Osteocyte (in vitro differentiated cells): ENCODE measurements at regions not wholly inside any gene's neighbourhood (a gene's known extent, or its start where the extent isn't known, plus 50 kb on each side); places are given as distances from the start of the nearest gene placed in this dataset.
"Not testable (repeated sequence)": the region's sequence is repeated elsewhere in the genome, so short reads cannot be mapped to it uniquely, and the experiment has no call there.

Source experiments
- DNase-seq: peaks from one replicate; pipeline ENCODE4 v3.0.0; 2021; ENCODE audit warnings: mixed read lengths; ENCODE audit not compliant: unreplicated experiment; ENCODE audit errors: extremely low spot score
- H3K27ac Mint-ChIP-seq: one replicate; pipeline ENCODE4 v1.8.0; 2021; ENCODE audit warnings: mild to moderate bottlenecking, mixed read lengths; ENCODE audit not compliant: unreplicated experiment
- H3K27me3 Mint-ChIP-seq: one replicate; pipeline ENCODE4 v1.8.0; 2021; ENCODE audit warnings: mixed read lengths; ENCODE audit not compliant: unreplicated experiment
- H3K36me3 Mint-ChIP-seq: one replicate; pipeline ENCODE4 v1.8.0; 2021; ENCODE audit warnings: mixed read lengths; ENCODE audit not compliant: unreplicated experiment
- H3K4me1 Mint-ChIP-seq: one replicate; pipeline ENCODE4 v1.8.0; 2021; ENCODE audit warnings: mixed read lengths; ENCODE audit not compliant: unreplicated experiment
- H3K4me3 Mint-ChIP-seq: one replicate; pipeline ENCODE4 v1.8.0; 2021; ENCODE audit warnings: mild to moderate bottlenecking, moderate library complexity, mixed read lengths; ENCODE audit not compliant: unreplicated experiment
- H3K9me3 Mint-ChIP-seq: one replicate; pipeline ENCODE4 v1.8.0; 2021; ENCODE audit warnings: mixed read lengths; ENCODE audit not compliant: unreplicated experiment
- CTCF ChIP-seq: fragments of 200-600 bp; sonication (generic); IDR thresholded peaks from 2 replicates; pipeline ENCODE4 v1.5.0; 2021; ENCODE audit warnings: antibody characterized with exemption, mild to moderate bottlenecking, moderate library complexity

- no peaks in the 10 kb centered on the region for H3K36me3 Mint-ChIP-seq
- H3K4me3 Mint-ChIP-seq: no peak overlapping the region
- no peak for DNase-seq
- peaks cover 1% of the 10 kb centered on the region for H3K27me3 Mint-ChIP-seq
- peaks cover 11% of the 10 kb centered on the region for H3K4me1 Mint-ChIP-seq
- H3K9me3 Mint-ChIP-seq: no peaks in the 10 kb centered on the region
- no peak for TF ChIP-seq CTCF
- no peak overlapping the region for H3K27ac Mint-ChIP-seq
Measured at GRCh38 chr1:197985351-197985750, 68.2 kb downstream of the LHX9 start.

- Mint-ChIP-seq H3K9me3 (no peaks in the 10 kb centered on the region), H3K36me3 (no peaks in the 10 kb centered on the region), H3K27me3 (no peaks in the 10 kb centered on the region), H3K27ac (no peak overlapping the region), H3K4me3 (no peak overlapping the region), H3K4me1 (peaks cover 11% of the 10 kb centered on the region)
- DNase-seq: no peak
- TF ChIP-seq CTCF: no peak
Measured at GRCh38 chr1:197986817-197987216, 69.6 kb downstream of the LHX9 start.

GRCh38 chr1:197987294-197987693 is 70.1 kb downstream of the LHX9 start:
- Mint-ChIP-seq H3K27me3 (no peaks in the 10 kb centered on the region), H3K4me3 (no peak overlapping the region), H3K4me1 (peaks cover 11% of the 10 kb centered on the region), H3K27ac (no peak overlapping the region), H3K9me3 (no peaks in the 10 kb centered on the region), H3K36me3 (no peaks in the 10 kb centered on the region)
- TF ChIP-seq CTCF: no peak
- DNase-seq: no peak

- not testable (repeated sequence) for DNase-seq, H3K27ac Mint-ChIP-seq, H3K9me3 Mint-ChIP-seq, H3K36me3 Mint-ChIP-seq, H3K4me3 Mint-ChIP-seq, H3K27me3 Mint-ChIP-seq
- H3K4me1 Mint-ChIP-seq: peaks cover 11% of the 10 kb centered on the region
Measured at GRCh38 chr1:197988581-197988980, 71.4 kb downstream of the LHX9 start.

- H3K36me3 Mint-ChIP-seq: no peaks in the 10 kb centered on the region
- TF ChIP-seq CTCF: no peak
- H3K4me3 Mint-ChIP-seq: no peak overlapping the region
- peaks cover 7% of the 10 kb centered on the region for H3K4me1 Mint-ChIP-seq
- no peak for DNase-seq
- H3K9me3 Mint-ChIP-seq: no peaks in the 10 kb centered on the region
- no peak overlapping the region for H3K27ac Mint-ChIP-seq
- H3K27me3 Mint-ChIP-seq: no peaks in the 10 kb centered on the region
Measured at GRCh38 chr1:197989058-197989457, 71.9 kb downstream of the LHX9 start.

- no peaks in the 10 kb centered on the region for H3K27me3 Mint-ChIP-seq
- H3K27ac Mint-ChIP-seq: no peak overlapping the region
- DNase-seq: no peak
- no peaks in the 10 kb centered on the region for H3K4me1 Mint-ChIP-seq
- H3K4me3 Mint-ChIP-seq: no peak overlapping the region
- no peaks in the 10 kb centered on the region for H3K36me3 Mint-ChIP-seq
- TF ChIP-seq CTCF: no peak
- no peaks in the 10 kb centered on the region for H3K9me3 Mint-ChIP-seq
Measured at GRCh38 chr1:197991594-197991993, 74.4 kb downstream of the LHX9 start.
